HL-60 (cell line): ENCODE measurements at regions not wholly inside any gene's neighbourhood (a gene's known extent, or its start where the extent isn't known, plus 50 kb on each side); places are given as distances from the start of the nearest gene placed in this dataset.
"Not testable (repeated sequence)": the region's sequence is repeated elsewhere in the genome, so short reads cannot be mapped to it uniquely, and the experiment has no call there.

Experiments used
- DNase-seq, 2 experiments: peaks; one replicate each; pipeline ENCODE4 v3.0.0-alpha.2; 2010 to 2020; ENCODE audit warnings: low read depth in 1 of 2, low spot score in 1 of 2
- H3K27ac ChIP-seq: fragments of 250-450 bp; sonication (Bioruptor Pico); replicated peaks from 2 replicates; pipeline ENCODE4 v1.5.1; 2020; ENCODE audit warnings: mild to moderate bottlenecking, moderate library complexity
- H3K27me3 ChIP-seq: fragments of 250-450 bp; sonication (Bioruptor Pico); 2 replicates; pipeline ENCODE4 v1.5.1; 2021; ENCODE audit warnings: mild to moderate bottlenecking, moderate library complexity; ENCODE audit not compliant: insufficient read depth, poor library complexity, severe bottlenecking
- H3K4me3 ChIP-seq: replicated peaks from 2 replicates; pipeline ENCODE4 v1.5.1; 2011; ENCODE audit warnings: mild to moderate bottlenecking, control low read depth, low read length; ENCODE audit not compliant: insufficient read depth
- CTCF ChIP-seq: IDR thresholded peaks from one replicate; pipeline ENCODE4 v1.5.1; 2011; ENCODE audit warnings: low read length, control low read depth, inconsistent platforms; ENCODE audit not compliant: insufficient read depth
- GABPA ChIP-seq: IDR thresholded peaks from 2 replicates; pipeline ENCODE4 v1.6.1; 2012; ENCODE audit warnings: low read depth
- POLR2AphosphoS5 ChIP-seq: IDR thresholded peaks from 2 replicates; pipeline ENCODE4 v1.6.1; 2012; ENCODE audit warnings: low read depth
- REST ChIP-seq: IDR thresholded peaks from 2 replicates; pipeline ENCODE4 v1.6.1; 2012; ENCODE audit warnings: low read depth; ENCODE audit not compliant: insufficient replicate concordance
- SPI1 ChIP-seq: IDR thresholded peaks from 2 replicates; pipeline ENCODE4 v1.6.1; 2012; ENCODE audit warnings: low read depth, mild to moderate bottlenecking, borderline replicate concordance

GRCh38 chr17:52982331-52982730 is 823.8 kb upstream of the CA10 start:
- no peak for DNase-seq
- Histone ChIP-seq H3K27ac (no peak overlapping the region), H3K27me3 (no peaks in the 10 kb centered on the region), H3K4me3 (no peak overlapping the region)
- no peak for TF ChIP-seq CTCF
- no peak for TF ChIP-seq REST

- TF ChIP-seq SPI1: no peak
- no peak for TF ChIP-seq POLR2AphosphoS5
- TF ChIP-seq CTCF: no peak
- no peak for TF ChIP-seq GABPA
- no peak for TF ChIP-seq REST
- H3K4me3 ChIP-seq: no peak overlapping the region
- H3K27ac ChIP-seq: no peak overlapping the region
- no peaks in the 10 kb centered on the region for H3K27me3 ChIP-seq
- no peak for DNase-seq
Measured at GRCh38 chr17:52979921-52980320, 821.4 kb upstream of the CA10 start.

GRCh38 chr17:52965856-52966255 is 807.3 kb upstream of the CA10 start:
- Histone ChIP-seq H3K27ac (no peak overlapping the region), H3K4me3 (no peak overlapping the region), H3K27me3 (no peaks in the 10 kb centered on the region)
- no peak for DNase-seq
- no peak for TF ChIP-seq CTCF
- no peak for TF ChIP-seq REST
- TF ChIP-seq POLR2AphosphoS5: no peak
- TF ChIP-seq GABPA: no peak
- no peak for TF ChIP-seq SPI1

GRCh38 chr17:52961751-52962150 is 803.2 kb upstream of the CA10 start:
- H3K27ac ChIP-seq, H3K4me3 ChIP-seq, DNase-seq, H3K27me3 ChIP-seq: not testable (repeated sequence)
